Heart left ventricle (tissue), 16 donors: ENCODE measurements at regions not wholly inside any gene's neighbourhood (a gene's known extent, or its start where the extent isn't known, plus 50 kb on each side); places are given as distances from the start of the nearest gene placed in this dataset.

Source experiments
- ATAC-seq, 4 donors: fragments of 200-7000 bp; cut with Tn5 transposase; one replicate each; pipeline ENCODE4 v1.9.1; 2020 to 2022; ENCODE audit warnings: moderate library complexity in 4 of 4, mild to moderate bottlenecking in 3 of 4, moderate number of reproducible peaks in 1 of 4
- DNase-seq, 5 donors: peaks; one replicate each; pipeline ENCODE4 v3.0.0-alpha.2; 2020
- H3K27ac ChIP-seq, 12 donors: fragments of 200-600 bp; sonication (generic) in 4 of 12; one replicate each; pipeline versions ENCODE4 v1.5.0 to v1.8.0; 2016 to 2022; ENCODE audit warnings: mild to moderate bottlenecking in 2 of 12
- H3K27me3 ChIP-seq, 9 donors: fragments of 200-600 bp; sonication (generic) in 2 of 9; one replicate each; pipeline versions ENCODE4 v1.5.1 to v1.8.0; 2016 to 2022; ENCODE audit warnings: mild to moderate bottlenecking in 3 of 9
- H3K36me3 ChIP-seq, 9 donors: fragments of 200-600 bp; sonication (generic) in 2 of 9; one replicate each; pipeline versions ENCODE4 v1.5.0 to v1.8.0; 2018 to 2022; ENCODE audit warnings: mild to moderate bottlenecking in 2 of 9
- H3K4me1 ChIP-seq, 12 donors: fragments of 200-600 bp; sonication (generic) in 4 of 12; one replicate each; pipeline versions ENCODE4 v1.5.0 to v1.8.0; 2016 to 2022; ENCODE audit warnings: mild to moderate bottlenecking in 3 of 12
- H3K4me3 ChIP-seq, 12 donors: fragments of 200-600 bp; sonication (generic) in 4 of 12; one replicate each; pipeline versions ENCODE4 v1.5.0 to v1.8.0; 2017 to 2022; ENCODE audit warnings: mild to moderate bottlenecking in 9 of 12, moderate library complexity in 4 of 12
- H3K9me3 ChIP-seq, 12 donors: fragments of 200-600 bp; sonication (generic) in 4 of 12; one replicate each; pipeline versions ENCODE4 v1.5.0 to v1.8.0; 2016 to 2022; ENCODE audit warnings: mild to moderate bottlenecking in 1 of 12
- POLR2A ChIP-seq, 2 donors: fragments of 450-650 bp; IDR thresholded peaks; one replicate each; pipeline ENCODE4 v1.6.1; 2017; ENCODE audit warnings: antibody characterized with exemption in 2 of 2, mild to moderate bottlenecking in 2 of 2, moderate library complexity in 2 of 2
- WGBS, 4 donors: extraction: QIAGEN DNeasy Blood & Tissue Kit in 2 of 4; methylation state at CpG; one replicate each; pipeline versions ENCODE4 v1.1.5 to v1.1.7; 2013 to 2018; 5-methylcytosine and 5-hydroxymethylcytosine counted together
- intact Hi-C, 10 donors: fragments of 100-400 bp; cut with DNase I; formaldehyde crosslinking; loops; one replicate each; pipeline versions ENCODE4 v1.11.1 to v1.14.2; 2022
- TF ChIP-seq, protein P1 (sequence below), 12 donors: fragments of 200-600 bp; sonication (generic) in 4 of 12; IDR thresholded peaks; one replicate each; pipeline versions ENCODE4 v1.5.0 to v1.8.0; 2018 to 2022; ENCODE audit warnings: antibody characterized with exemption in 12 of 12, mild to moderate bottlenecking in 5 of 12
- donor health status: ischemic (EF 13 %, LVEDD 7.1; RV severe dilation, severe dysfunction).
- donor health status: healthy with polysubstance abuse.
- donor health status: DM: no; HTN: yes; CAD: no.
- donor health status: DM: no; HTN: no; CAD: no.
- donor health status: ischemic (EF 25% LVEDD 6.9; RV normal size, moderate dysfunction).
- donor health status: ischemic (EF 25% LVEDD 5.7; RV mildly dilated, moderate dysfunction).
- donor health status: healthy.
- donor health status: DM: yes; HTN: yes; CAD: no.
- donor health status: ischemic (EF 35%, LVEDD 5.7; RV mildly dilated, moderate dysfunction).
- donor health status: nonischemic (EF 11% LVEDD 7.7; RV severe dilation, severe dysfunction).
- donor health status: DM: yes; HTN: yes; CAD: no.
- donor health status: PGD.
- donor health status: ischemic (EF 29% LVEDD 5.4; RV normal size, mild dysfunction).
- donor health status: nonischemic (EF 23%, LVEDD 6.1; RV moderate dilation, normal function).

DNA sequence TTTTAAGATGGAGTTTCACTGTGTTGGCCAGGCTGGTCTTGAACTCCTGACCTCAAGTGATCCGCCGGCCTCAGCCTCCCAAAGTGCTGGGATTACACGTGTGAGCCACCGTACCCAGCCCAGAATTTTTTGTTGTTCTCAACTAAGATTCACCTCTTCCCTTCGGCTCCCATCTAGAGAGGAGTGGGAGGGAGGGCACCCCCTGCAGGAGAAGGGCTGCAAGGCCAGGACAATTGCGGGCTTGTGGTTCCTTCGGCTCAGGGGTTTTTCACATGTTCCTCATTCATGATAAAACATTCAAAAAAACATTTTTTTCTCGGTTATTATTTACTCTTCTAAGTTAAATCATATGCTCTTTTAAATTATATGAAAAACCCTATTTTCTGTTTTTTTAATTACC, 201.1 kb upstream of the LRRC4C start:
- no peak for ATAC-seq
- H3K9me3 ChIP-seq: peaks cover 0 to 1% (median 0%) of the 10 kb centered on the region in 12 donors
- no peak for DNase-seq
- H3K4me3 ChIP-seq: no peak overlapping the region
- intact Hi-C loops: no loop called here
- no peaks in the 10 kb centered on the region for H3K36me3 ChIP-seq
- H3K27ac ChIP-seq: no peak overlapping the region
- WGBS, 4 donors: 62 to 80% (median 74%) methylated on average over 8 of the region's 8 CpGs
- H3K4me1 ChIP-seq: no peaks in the 10 kb centered on the region
- TF ChIP-seq, protein P1, sequence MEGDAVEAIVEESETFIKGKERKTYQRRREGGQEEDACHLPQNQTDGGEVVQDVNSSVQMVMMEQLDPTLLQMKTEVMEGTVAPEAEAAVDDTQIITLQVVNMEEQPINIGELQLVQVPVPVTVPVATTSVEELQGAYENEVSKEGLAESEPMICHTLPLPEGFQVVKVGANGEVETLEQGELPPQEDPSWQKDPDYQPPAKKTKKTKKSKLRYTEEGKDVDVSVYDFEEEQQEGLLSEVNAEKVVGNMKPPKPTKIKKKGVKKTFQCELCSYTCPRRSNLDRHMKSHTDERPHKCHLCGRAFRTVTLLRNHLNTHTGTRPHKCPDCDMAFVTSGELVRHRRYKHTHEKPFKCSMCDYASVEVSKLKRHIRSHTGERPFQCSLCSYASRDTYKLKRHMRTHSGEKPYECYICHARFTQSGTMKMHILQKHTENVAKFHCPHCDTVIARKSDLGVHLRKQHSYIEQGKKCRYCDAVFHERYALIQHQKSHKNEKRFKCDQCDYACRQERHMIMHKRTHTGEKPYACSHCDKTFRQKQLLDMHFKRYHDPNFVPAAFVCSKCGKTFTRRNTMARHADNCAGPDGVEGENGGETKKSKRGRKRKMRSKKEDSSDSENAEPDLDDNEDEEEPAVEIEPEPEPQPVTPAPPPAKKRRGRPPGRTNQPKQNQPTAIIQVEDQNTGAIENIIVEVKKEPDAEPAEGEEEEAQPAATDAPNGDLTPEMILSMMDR (IDR thresholded peaks at IDR 0.05): no peak
- no peak for TF ChIP-seq POLR2A (IDR thresholded peaks at IDR 0.05)
- H3K27me3 ChIP-seq: no peaks in the 10 kb centered on the region

DNA sequence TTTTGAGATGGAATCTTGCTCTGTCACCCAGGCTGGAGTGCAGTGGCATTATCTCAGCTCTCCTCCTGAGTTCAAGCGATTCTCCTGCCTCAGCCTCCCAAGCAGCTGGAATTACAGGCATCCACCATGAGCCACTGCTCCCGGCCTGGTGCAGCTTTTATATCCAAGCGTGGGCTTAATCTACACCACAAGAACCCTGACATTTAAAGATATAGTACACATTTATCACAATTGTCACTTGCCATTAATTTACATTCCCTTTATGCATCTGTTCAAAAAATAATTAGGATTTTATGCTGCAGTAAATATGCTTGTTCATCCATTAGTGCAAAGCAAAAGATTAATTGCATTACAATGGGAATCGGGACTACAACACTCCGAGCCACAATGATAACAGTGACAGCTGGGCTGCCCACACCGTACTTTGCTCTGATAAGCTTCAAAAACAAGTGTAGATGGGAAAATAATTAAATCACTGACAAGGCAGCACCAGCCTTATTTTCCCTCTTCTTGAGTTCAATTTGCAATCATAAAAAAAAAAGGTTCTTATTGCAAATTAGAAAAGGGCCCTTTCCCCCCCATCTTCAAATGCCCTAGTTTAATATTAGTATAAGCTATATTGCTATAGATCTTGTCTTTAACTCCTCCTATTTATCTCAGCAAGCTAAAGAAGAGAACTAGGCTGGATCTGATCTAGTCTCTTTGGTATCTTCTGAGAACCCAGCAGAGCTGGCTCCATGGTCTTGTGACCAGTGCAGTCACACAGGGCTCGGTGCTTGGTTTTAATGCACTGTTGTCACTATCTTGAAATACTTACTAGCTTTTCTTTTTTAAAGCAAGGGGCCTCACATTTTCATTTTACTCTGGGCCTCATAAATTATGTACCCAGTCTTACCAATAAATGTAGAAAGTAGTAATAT, 206.2 kb upstream of the LRRC4C start:
- no peaks in the 10 kb centered on the region for H3K36me3 ChIP-seq
- no peak for ATAC-seq
- intact Hi-C loops: no loop called here
- H3K27me3 ChIP-seq: no peaks in the 10 kb centered on the region
- H3K4me3 ChIP-seq: no peak overlapping the region
- H3K9me3 ChIP-seq: no peaks in the 10 kb centered on the region
- no peaks in the 10 kb centered on the region for H3K4me1 ChIP-seq
- no peak overlapping the region for H3K27ac ChIP-seq
- no peak for TF ChIP-seq POLR2A (IDR thresholded peaks at IDR 0.05)
- TF ChIP-seq, protein P1 (IDR thresholded peaks at IDR 0.05): no peak
- 25 to 31% (median 25%) methylated on average over 7 of the region's 7 CpGs for WGBS, 4 donors
- DNase-seq: no peak

DNA sequence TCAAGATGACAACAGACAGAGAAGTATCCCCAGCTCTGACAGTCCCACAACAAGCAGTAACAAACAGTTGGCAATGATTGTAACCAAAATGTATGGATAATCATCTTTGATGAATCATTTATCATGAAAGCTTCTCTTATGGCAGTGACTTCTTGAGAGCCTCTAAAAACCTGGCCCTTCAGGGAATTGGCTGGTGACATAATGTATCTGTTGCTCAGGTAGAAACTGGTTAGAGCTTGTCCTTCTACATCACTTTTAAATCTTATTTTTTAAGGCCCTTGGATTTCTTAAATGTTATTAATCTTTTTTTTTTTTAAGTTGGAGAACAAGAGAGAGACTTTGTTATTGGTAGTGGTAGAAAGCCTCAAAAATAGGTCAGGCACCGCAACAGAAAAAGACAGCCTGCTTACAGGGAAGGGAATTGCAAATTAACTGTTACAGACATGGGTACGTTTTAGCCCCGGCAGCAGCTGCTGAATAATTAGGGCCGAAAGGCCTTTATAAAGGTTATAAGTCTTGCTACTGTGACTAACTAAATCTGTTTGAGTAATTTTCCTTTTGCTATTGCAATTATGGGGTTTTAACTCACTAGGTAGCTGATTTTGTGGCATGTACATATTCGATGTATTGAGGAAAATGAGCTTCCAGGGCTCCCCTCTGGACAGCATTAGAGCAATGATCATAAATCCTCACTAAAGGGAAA, 207.7 kb upstream of the LRRC4C start:
- no peaks in the 10 kb centered on the region for H3K27me3 ChIP-seq
- H3K27ac ChIP-seq: no peak overlapping the region
- intact Hi-C loops: no loop called here
- ATAC-seq (no peak), DNase-seq (no peak)
- H3K4me1 ChIP-seq: no peaks in the 10 kb centered on the region
- 55 to 77% (median 75%) methylated on average over 5 of the region's 5 CpGs for WGBS, 4 donors
- H3K36me3 ChIP-seq: no peaks in the 10 kb centered on the region
- H3K9me3 ChIP-seq: no peaks in the 10 kb centered on the region
- H3K4me3 ChIP-seq: no peak overlapping the region
- TF ChIP-seq, protein P1 (IDR thresholded peaks at IDR 0.05): no peak
- no peak for TF ChIP-seq POLR2A (IDR thresholded peaks at IDR 0.05)

DNA sequence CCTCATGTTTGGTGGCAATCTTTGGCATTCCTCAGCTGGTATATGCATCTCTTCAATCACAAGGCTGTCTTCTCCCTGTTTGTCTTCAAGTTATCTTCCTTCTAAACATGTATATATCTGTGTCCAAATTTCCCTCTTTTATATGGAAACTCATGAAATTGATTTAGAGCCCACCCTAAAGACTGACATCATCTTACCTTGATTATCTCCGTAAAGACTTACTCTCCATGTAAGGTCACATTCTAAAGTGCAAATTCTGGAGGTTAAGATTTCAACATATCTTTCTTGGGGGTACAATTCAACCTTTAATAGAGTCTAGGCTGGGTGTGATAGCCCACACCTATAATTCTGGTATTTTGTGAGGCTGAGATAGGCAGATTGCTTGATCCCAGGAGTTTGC, 215.8 kb upstream of the LRRC4C start:
- WGBS, 4 donors: 86 to 100% (median 93%) methylated on average over 1 of the region's 1 CpG
- DNase-seq: no peak
- intact Hi-C loops: no loop called here
- ATAC-seq: no peak
- Histone ChIP-seq H3K36me3 (no peaks in the 10 kb centered on the region), H3K27ac (no peak overlapping the region), H3K4me1 (no peaks in the 10 kb centered on the region), H3K4me3 (no peak overlapping the region), H3K27me3 (no peaks in the 10 kb centered on the region), H3K9me3 (no peaks in the 10 kb centered on the region)
- no peak for TF ChIP-seq POLR2A (IDR thresholded peaks at IDR 0.05)
- TF ChIP-seq, protein P1 (IDR thresholded peaks at IDR 0.05): no peak
